Psoas muscle (tissue), 7 donors: ENCODE measurements at regions not wholly inside any gene's neighbourhood (a gene's known extent, or its start where the extent isn't known, plus 50 kb on each side); places are given as distances from the start of the nearest gene placed in this dataset.
A peak's percentile ranks its signal among the peaks of the same experiment; 100 is the strongest.

Experiments
- ATAC-seq, 4 donors: fragments of 200-7000 bp; cut with Tn5 transposase; one replicate each; pipeline ENCODE4 v1.9.1; 2020; ENCODE audit warnings: moderate library complexity in 3 of 4, mild to moderate bottlenecking in 2 of 4
- DNase-seq, 2 donors: peaks; one replicate each; pipeline ENCODE4 v3.0.0-alpha.2; 2020
- H3K27ac ChIP-seq: fragments of 200-600 bp; one replicate; pipeline ENCODE4 v1.8.0; 2022
- H3K27me3 ChIP-seq, 3 donors: fragments of 200-600 bp in 1 of 3; one replicate each; pipeline versions ENCODE4 v1.6.1 to v1.8.0; 2013 to 2022; ENCODE audit warnings: low read length in 2 of 3, mild to moderate bottlenecking in 2 of 3, moderate library complexity in 1 of 3; ENCODE audit not compliant: insufficient read depth in 3 of 3
- H3K36me3 ChIP-seq, 2 donors: fragments of 200-600 bp in 1 of 2; one replicate each; pipeline versions ENCODE4 v1.6.1 to v1.8.0; 2013 to 2022; ENCODE audit warnings: low read depth in 1 of 2, mild to moderate bottlenecking in 1 of 2, moderate library complexity in 1 of 2; ENCODE audit not compliant: insufficient read depth in 1 of 2
- H3K4me1 ChIP-seq: fragments of 200-600 bp; one replicate; pipeline ENCODE4 v1.8.0; 2022
- H3K4me3 ChIP-seq: fragments of 200-600 bp; one replicate; pipeline ENCODE4 v1.8.0; 2022; ENCODE audit warnings: mild to moderate bottlenecking
- H3K9me3 ChIP-seq: fragments of 200-600 bp; one replicate; pipeline ENCODE4 v1.8.0; 2022
- WGBS, 3 donors: extraction: QIAGEN DNeasy Blood & Tissue Kit; methylation state at CpG; one replicate each; pipeline versions ENCODE4 v1.1.6 to v1.1.7; 2013; 5-methylcytosine and 5-hydroxymethylcytosine counted together
- intact Hi-C, 2 donors: fragments of 100-400 bp; cut with DNase I; formaldehyde crosslinking; loops; one replicate each; pipeline versions ENCODE4 v1.11.0 to v1.14.2; 2022
- TF ChIP-seq, protein P1 (sequence below): fragments of 200-600 bp; IDR thresholded peaks from one replicate; pipeline ENCODE4 v1.8.0; 2022; ENCODE audit warnings: antibody characterized with exemption
- donor health status: healthy with polysubstance abuse.
- donor health status: DM: no; HTN: no; CAD: no; lungs with moderate emphysema.
- donor health status: Bipolar disorder and iron deficiency.
- donor health status: healthy.
- donor health status: DM: yes; HTN: yes; CAD: no.
- donor health status: DM: no; HTN: no; CAD: no.
- donor health status: DM: yes; HTN: yes; CAD: no.

GRCh38 chr9:31114346-31114745 lies 1270.1 kb upstream of the ACO1 start:
- DNase-seq (no peak), ATAC-seq (no peak)
- intact Hi-C loops = loop anchor here in 1 of 2 donors (10.0 kb wide), 1 partner anchor 690 kb away; no protein-coding TSS in a partner anchor
- no peak overlapping the region for H3K4me3 ChIP-seq
- H3K9me3 ChIP-seq = no peaks in the 10 kb centered on the region
- no peaks in the 10 kb centered on the region for H3K27me3 ChIP-seq
- H3K36me3 ChIP-seq = no peaks in the 10 kb centered on the region
- 70 to 89% (median 77%) methylated on average over 1 of the region's 1 CpG for WGBS, 3 donors
- TF ChIP-seq, protein P1, sequence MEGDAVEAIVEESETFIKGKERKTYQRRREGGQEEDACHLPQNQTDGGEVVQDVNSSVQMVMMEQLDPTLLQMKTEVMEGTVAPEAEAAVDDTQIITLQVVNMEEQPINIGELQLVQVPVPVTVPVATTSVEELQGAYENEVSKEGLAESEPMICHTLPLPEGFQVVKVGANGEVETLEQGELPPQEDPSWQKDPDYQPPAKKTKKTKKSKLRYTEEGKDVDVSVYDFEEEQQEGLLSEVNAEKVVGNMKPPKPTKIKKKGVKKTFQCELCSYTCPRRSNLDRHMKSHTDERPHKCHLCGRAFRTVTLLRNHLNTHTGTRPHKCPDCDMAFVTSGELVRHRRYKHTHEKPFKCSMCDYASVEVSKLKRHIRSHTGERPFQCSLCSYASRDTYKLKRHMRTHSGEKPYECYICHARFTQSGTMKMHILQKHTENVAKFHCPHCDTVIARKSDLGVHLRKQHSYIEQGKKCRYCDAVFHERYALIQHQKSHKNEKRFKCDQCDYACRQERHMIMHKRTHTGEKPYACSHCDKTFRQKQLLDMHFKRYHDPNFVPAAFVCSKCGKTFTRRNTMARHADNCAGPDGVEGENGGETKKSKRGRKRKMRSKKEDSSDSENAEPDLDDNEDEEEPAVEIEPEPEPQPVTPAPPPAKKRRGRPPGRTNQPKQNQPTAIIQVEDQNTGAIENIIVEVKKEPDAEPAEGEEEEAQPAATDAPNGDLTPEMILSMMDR = no peak
- no peaks in the 10 kb centered on the region for H3K4me1 ChIP-seq
- H3K27ac ChIP-seq = no peak overlapping the region

DNA sequence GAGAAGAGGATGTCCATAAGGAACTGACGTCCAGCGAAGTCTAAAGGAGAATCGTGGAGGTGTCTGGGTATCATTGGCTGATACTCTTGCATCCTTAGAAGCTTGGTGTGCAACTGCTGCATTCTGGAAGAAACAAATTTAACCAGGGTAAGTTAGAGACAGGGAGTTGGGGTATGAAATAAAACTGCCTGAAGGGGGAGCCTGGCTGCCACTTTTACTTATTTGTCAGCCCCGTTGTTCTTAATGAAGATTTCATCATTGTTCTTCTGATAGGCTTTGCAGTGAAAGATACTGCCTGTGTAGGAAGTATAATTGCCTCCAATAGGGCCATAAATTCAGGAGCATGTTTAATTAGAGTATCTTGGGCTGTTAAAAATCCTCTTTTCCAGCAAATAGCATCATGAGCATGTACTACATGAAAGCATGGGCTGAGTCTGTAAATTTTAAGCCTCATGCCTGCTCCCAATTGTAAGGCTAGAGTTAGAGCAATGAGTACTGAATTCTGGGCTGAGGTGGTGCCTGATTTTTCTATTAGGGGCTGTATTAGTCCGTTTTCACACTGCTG lies 1264.5 kb upstream of the ACO1 start:
- TF ChIP-seq, protein P1 = peak; percentile 31
- intact Hi-C loops = loop anchor here in 1 of 2 donors (10.0 kb wide), 1 partner anchor 685 kb away; no protein-coding TSS in a partner anchor
- Histone ChIP-seq H3K4me3 (no peak overlapping the region), H3K36me3 (no peaks in the 10 kb centered on the region), H3K4me1 (no peaks in the 10 kb centered on the region), H3K27ac (no peak overlapping the region), H3K27me3 (no peaks in the 10 kb centered on the region), H3K9me3 (no peaks in the 10 kb centered on the region)
- no peak for ATAC-seq
- WGBS, 3 donors = 46 to 51% (median 48%) methylated on average over 5 of the region's 5 CpGs
- no peak for DNase-seq

DNA sequence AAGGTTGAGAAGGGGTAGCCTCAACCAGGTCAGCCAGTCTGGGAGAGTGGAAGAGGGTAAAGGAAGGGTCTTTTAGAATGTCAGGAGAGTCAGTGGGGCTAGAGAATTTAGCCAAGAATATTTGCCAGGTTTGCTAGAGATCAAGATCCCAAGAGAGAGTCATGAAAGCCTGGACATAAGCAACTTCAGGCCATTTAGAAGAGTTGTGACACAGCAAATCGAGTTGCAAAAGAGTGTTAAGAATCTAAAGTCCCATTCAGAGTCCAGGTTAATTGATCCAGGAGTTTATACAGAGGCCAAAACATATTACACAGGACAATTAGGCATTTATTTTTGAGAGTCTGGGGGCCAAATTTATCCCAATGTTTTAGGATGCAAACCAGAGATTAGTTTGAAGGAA lies 1260.1 kb upstream of the ACO1 start:
- DNase-seq = no peak
- H3K27me3 ChIP-seq = peaks cover 0 to 2% (median 0%) of the 10 kb centered on the region in 3 donors
- peaks cover 5% of the 10 kb centered on the region for H3K9me3 ChIP-seq
- no peaks in the 10 kb centered on the region for H3K4me1 ChIP-seq
- WGBS, 3 donors = 43 to 67% (median 50%) methylated on average over 1 of the region's 1 CpG
- H3K36me3 ChIP-seq = no peaks in the 10 kb centered on the region
- no peak overlapping the region for H3K27ac ChIP-seq
- TF ChIP-seq, protein P1 = no peak
- intact Hi-C loops = no loop called here
- ATAC-seq = no peak
- no peak overlapping the region for H3K4me3 ChIP-seq

- DNase-seq (no peak), ATAC-seq (no peak)
- H3K27ac ChIP-seq = no peak overlapping the region
- no peaks in the 10 kb centered on the region for H3K27me3 ChIP-seq
- H3K9me3 ChIP-seq = no peaks in the 10 kb centered on the region
- TF ChIP-seq, protein P1 = no peak
- H3K4me3 ChIP-seq = no peak overlapping the region
- WGBS, 3 donors = 73 to 75% (median 74%) methylated on average over 3 of the region's 3 CpGs
- no peaks in the 10 kb centered on the region for H3K4me1 ChIP-seq
- no peaks in the 10 kb centered on the region for H3K36me3 ChIP-seq
- intact Hi-C loops = no loop called here
Measured at GRCh38 chr9:31135567-31135966, 1248.9 kb upstream of the ACO1 start.

DNA sequence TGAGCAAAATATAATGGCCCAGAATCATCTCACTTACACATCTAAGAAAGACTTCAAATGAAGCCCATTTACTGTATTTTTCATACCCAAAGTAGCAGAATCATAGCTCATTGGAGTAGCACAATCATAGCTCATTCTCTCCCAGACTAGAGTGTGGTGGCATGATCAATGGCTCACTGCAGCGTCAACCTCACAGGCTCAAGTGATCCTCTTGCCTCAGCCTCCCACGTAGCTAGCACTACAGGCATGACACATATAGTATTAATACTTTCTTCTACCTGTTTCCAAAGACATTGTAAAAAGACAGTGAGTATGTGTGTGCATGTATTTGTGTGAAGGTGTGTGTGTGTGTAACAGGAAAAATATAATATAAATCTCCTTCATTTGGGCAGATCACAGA lies 1247.9 kb upstream of the ACO1 start:
- no peak for ATAC-seq
- no peaks in the 10 kb centered on the region for H3K36me3 ChIP-seq
- intact Hi-C loops = no loop called here
- no peaks in the 10 kb centered on the region for H3K9me3 ChIP-seq
- no peaks in the 10 kb centered on the region for H3K4me1 ChIP-seq
- 88 to 92% (median 92%) methylated on average over 2 of the region's 2 CpGs for WGBS, 3 donors
- no peak for DNase-seq
- no peak overlapping the region for H3K4me3 ChIP-seq
- H3K27me3 ChIP-seq = no peaks in the 10 kb centered on the region
- H3K27ac ChIP-seq = no peak overlapping the region
- TF ChIP-seq, protein P1 = no peak
